ENCODE measurements at regions not wholly inside any gene's neighbourhood (a gene's known extent, or its start where the extent isn't known, plus 50 kb on each side); places are given as distances from the start of the nearest gene placed in this dataset.

- POLR2A ChIA-PET (ENCODE audit: unreplicated experiment), result no interaction called here
- Histone ChIP-seq H3K9me1 (ENCODE audit: insufficient read depth, low read length) (no peaks in the 10 kb centered on the region), H4K5ac (ENCODE audit: low read depth, low read length) (no peak overlapping the region), H4K91ac (ENCODE audit: insufficient read depth, low read depth, low read length) (no peak overlapping the region), H2AFZ (replicated peaks; ENCODE audit: low read length, poor library complexity) (no peak overlapping the region), H2AK9ac (replicated peaks; ENCODE audit: low read depth, low read length, poor library complexity) (no peak overlapping the region), H2BK15ac (ENCODE audit: low read depth, low read length) (no peak overlapping the region), H3K14ac (replicated peaks; ENCODE audit: low read depth, low read length) (no peak overlapping the region), H3K56ac (ENCODE audit: extremely low read depth, insufficient read depth, low read length) (no peak overlapping the region), H3K4me3 (ENCODE audit: insufficient read depth, low read depth, low read length) (no peak overlapping the region), H3K27ac (ENCODE audit: insufficient read depth, low read length) (no peak overlapping the region), H3K27me3 (ENCODE audit: control insufficient read depth, insufficient read depth, low read length) (peaks cover 11% of the 10 kb centered on the region), H3K4me2 (ENCODE audit: low read depth, low read length) (no peak overlapping the region), H2BK20ac (ENCODE audit: low read depth, low read length) (no peak overlapping the region), H3K23ac (ENCODE audit: low read depth, low read length) (no peak overlapping the region), H3K9ac (ENCODE audit: low read depth, low read length) (no peak overlapping the region), H2AK5ac (ENCODE audit: low read depth, low read length) (no peak overlapping the region), H3K9me3 (ENCODE audit: control insufficient read depth, insufficient read depth, low read length) (no peaks in the 10 kb centered on the region), H4K20me1 (ENCODE audit: insufficient read depth, low read length) (no peaks in the 10 kb centered on the region), H2BK120ac (ENCODE audit: low read depth, low read length) (no peak overlapping the region), H3K18ac (ENCODE audit: low read depth, low read length) (no peak overlapping the region), H2BK5ac (ENCODE audit: low read depth, low read length, poor library complexity, severe bottlenecking) (no peak overlapping the region), H3K79me1 (ENCODE audit: low read depth in 1 of 2, low read length in 2 of 2) (no peaks in the 10 kb centered on the region), H3K4me1 (ENCODE audit: control insufficient read depth, insufficient read depth, low read length) (no peaks in the 10 kb centered on the region), H3K4ac (ENCODE audit: low read depth, low read length) (no peak overlapping the region), H3K36me3 (ENCODE audit: control insufficient read depth, insufficient read depth, low read length) (no peaks in the 10 kb centered on the region), H4K8ac (ENCODE audit: low read depth in 2 of 2, low read length in 2 of 2) (no peak overlapping the region)
- DNase-seq, result no peak
- no peak for ATAC-seq (ENCODE audit: low read depth)
- 61% methylated on average over 3 of the region's 7 CpGs; no CpG with 5 or more reads in 1 of the 2 experiments for WGBS, 2 experiments (ENCODE audit: extremely low coverage in 2 of 2, insufficient read length in 1 of 2)
- TF ChIP-seq USF2 (IDR thresholded peaks at IDR 0.05; ENCODE audit: low read depth, low read length), result no peak
- no peak for TF ChIP-seq MAZ (IDR thresholded peaks at IDR 0.05; ENCODE audit: borderline replicate concordance, low read depth, low read length)
- no peak for TF ChIP-seq NFE2L2 (IDR thresholded peaks at IDR 0.05; ENCODE audit: low read depth, low read length)
- TF ChIP-seq MXI1 (IDR thresholded peaks at IDR 0.05; ENCODE audit: borderline replicate concordance, low read depth, low read length), result no peak
- TF ChIP-seq SMC3 (IDR thresholded peaks at IDR 0.05; ENCODE audit: low read depth, low read length), result no peak
- no peak for TF ChIP-seq BHLHE40 (IDR thresholded peaks at IDR 0.05; ENCODE audit: low read depth, low read length)
- TF ChIP-seq CTCF (conservative IDR thresholded peaks at IDR 0.05; ENCODE audit: low read depth, low read length), result no peak
- TF ChIP-seq CEBPB (IDR thresholded peaks at IDR 0.05; ENCODE audit: low read depth, low read length), result no peak
- TF ChIP-seq RCOR1 (IDR thresholded peaks at IDR 0.05; ENCODE audit: insufficient replicate concordance, low read length), result no peak
- no peak for TF ChIP-seq FOS (IDR thresholded peaks at IDR 0.05; ENCODE audit: low read depth, low read length)
- no peak for TF ChIP-seq MAFK (IDR thresholded peaks at IDR 0.05; ENCODE audit: low read depth, low read length)
- no peak for TF ChIP-seq RFX5 (IDR thresholded peaks at IDR 0.05; ENCODE audit: low read depth, low read length)
- TF ChIP-seq POLR2A (IDR thresholded peaks at IDR 0.05; ENCODE audit: low read depth, low read length), result no peak
- no TSS peak for BruUV-seq (replicated peaks)
- CTCF ChIA-PET, result no interaction called here
- dilution Hi-C loops (cut with HindIII; ENCODE audit: low sequenced_read_pairs, unreplicated experiment), result no loop called here
- in situ Hi-C loops (cut with MboI; ENCODE audit: low sequenced_read_pairs), result no loop called here
- intact Hi-C loops (cut with micrococcal nuclease), result no loop called here
These were observed 600.0 kb downstream of the BCOR start for GRCh38 chrX:39497702-39498265.

Measured in IMR-90 (cell line).